AG08396 (cell line): ENCODE measurements at regions not wholly inside any gene's neighbourhood (a gene's known extent, or its start where the extent isn't known, plus 50 kb on each side); places are given as distances from the start of the nearest gene placed in this dataset.
"Not testable (repeated sequence)": the region's sequence is repeated elsewhere in the genome, so short reads cannot be mapped to it uniquely, and the experiment has no call there.

ENCODE experiments used
- DNase-seq: peaks from one replicate; pipeline ENCODE4 v3.0.0; 2012; ENCODE audit warnings: low spot score, mixed read lengths

GRCh38 chr5:99308131-99308530 is 379.3 kb upstream of the CHD1 start:
- no peak for DNase-seq

- DNase-seq = no peak
Observed at GRCh38 chr5:99305045-99305580, 376.3 kb upstream of the CHD1 start.

GRCh38 chr5:99285606-99286005 is 356.8 kb upstream of the CHD1 start:
- DNase-seq = no peak

GRCh38 chr5:99275128-99275527 is 346.3 kb upstream of the CHD1 start:
- DNase-seq = no peak

- DNase-seq = no peak
Observed at GRCh38 chr5:99272576-99272975, 343.8 kb upstream of the CHD1 start.

GRCh38 chr5:99258819-99259218 is 330.0 kb upstream of the CHD1 start:
- DNase-seq = no peak

- no peak for DNase-seq
Observed at GRCh38 chr5:99248066-99248465, 319.3 kb upstream of the CHD1 start.

GRCh38 chr5:99247346-99247745 is 318.5 kb upstream of the CHD1 start:
- no peak for DNase-seq

GRCh38 chr5:99243111-99243510 is 314.3 kb upstream of the CHD1 start:
- DNase-seq = no peak

- DNase-seq = no peak
Observed at GRCh38 chr5:99239826-99240360, 311.1 kb upstream of the CHD1 start.

GRCh38 chr5:99191206-99191745 is 262.5 kb upstream of the CHD1 start:
- no peak for DNase-seq

- DNase-seq = no peak
Observed at GRCh38 chr5:99187611-99188010, 258.8 kb upstream of the CHD1 start.

GRCh38 chr5:99179206-99179605 is 250.4 kb upstream of the CHD1 start:
- no peak for DNase-seq

- no peak for DNase-seq
Observed at GRCh38 chr5:99177796-99178195, 249.0 kb upstream of the CHD1 start.

- no peak for DNase-seq
Observed at GRCh38 chr5:99176186-99176585, 247.4 kb upstream of the CHD1 start.

GRCh38 chr5:99169309-99169708 is 240.5 kb upstream of the CHD1 start:
- DNase-seq = no peak

GRCh38 chr5:99161538-99161937 is 232.7 kb upstream of the CHD1 start:
- not testable (repeated sequence) for DNase-seq

GRCh38 chr5:99156688-99157087 is 227.9 kb upstream of the CHD1 start:
- DNase-seq = no peak

- not testable (repeated sequence) for DNase-seq
Observed at GRCh38 chr5:99143283-99143795, 214.5 kb upstream of the CHD1 start.

- no peak for DNase-seq
Observed at GRCh38 chr5:99141534-99142128, 212.8 kb upstream of the CHD1 start.

- no peak for DNase-seq
Observed at GRCh38 chr5:99138911-99139310, 210.1 kb upstream of the CHD1 start.

GRCh38 chr5:99133921-99134320 is 205.1 kb upstream of the CHD1 start:
- DNase-seq = no peak

- no peak for DNase-seq
Observed at GRCh38 chr5:99129768-99130501, 201.1 kb upstream of the CHD1 start.
